ENCODE measurements at regions not wholly inside any gene's neighbourhood (a gene's known extent, or its start where the extent isn't known, plus 50 kb on each side); places are given as distances from the start of the nearest gene placed in this dataset.
A peak's percentile ranks its signal among the peaks of the same experiment; 100 is the strongest.
"Not testable (repeated sequence)": the region's sequence is repeated elsewhere in the genome, so short reads cannot be mapped to it uniquely, and the experiment has no call there.

GRCh38 chr3:166324401-166324800 lies 487.2 kb upstream of the BCHE start:
- DNase-seq (ENCODE audit: low spot score): no peak

- DNase-seq (ENCODE audit: low spot score): no peak
Observed at GRCh38 chr3:166322391-166322790, 485.2 kb upstream of the BCHE start.

DNA sequence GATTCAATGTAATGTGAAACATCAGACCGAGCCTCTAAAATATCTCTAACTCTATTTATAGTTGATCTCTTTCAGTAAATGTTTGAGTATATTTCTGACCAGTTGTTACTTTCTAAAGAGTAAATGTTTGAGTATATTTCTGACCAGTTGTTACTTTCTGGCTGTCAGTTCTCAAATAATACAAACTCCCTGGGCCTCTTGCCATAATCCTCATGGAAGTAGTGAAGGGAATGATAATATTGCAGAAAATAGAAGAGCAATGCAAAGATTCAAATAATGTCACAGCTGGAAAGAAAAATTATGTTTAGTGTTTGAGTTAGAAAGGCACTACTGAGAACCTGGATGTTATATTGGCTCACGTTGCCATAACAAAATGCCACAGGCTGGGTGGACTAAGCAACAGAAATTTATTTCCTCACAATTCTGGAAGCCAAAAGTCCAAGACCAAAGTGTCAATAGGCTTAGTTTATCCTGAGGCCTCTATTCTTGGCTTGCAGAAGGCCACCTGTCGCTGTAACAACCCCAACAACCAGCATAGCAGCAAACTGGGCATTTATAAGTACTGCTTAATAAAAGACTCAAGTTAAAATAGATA lies 470.6 kb upstream of the BCHE start:
- no peak for DNase-seq (ENCODE audit: low spot score)

DNA sequence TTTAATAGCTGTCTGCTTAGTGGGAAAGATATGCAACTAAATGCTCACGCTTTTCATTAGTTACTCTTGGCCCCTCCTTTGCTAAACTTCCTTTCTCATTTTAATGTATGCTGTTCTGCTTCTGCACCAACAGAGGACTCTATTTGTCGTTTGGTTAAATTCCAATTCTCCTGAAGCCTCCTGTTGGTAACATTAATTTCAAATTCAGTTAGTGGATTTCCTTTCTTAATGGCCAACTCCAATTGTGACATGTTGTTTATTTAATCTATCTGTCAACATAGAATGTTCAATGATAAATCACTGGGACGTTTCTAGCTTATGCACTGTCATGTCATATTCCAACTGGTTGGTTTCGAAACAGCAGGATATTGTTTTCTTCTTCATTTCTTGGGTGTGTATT lies 467.4 kb upstream of the BCHE start:
- DNase-seq (ENCODE audit: low spot score): peak; percentile 33

DNA sequence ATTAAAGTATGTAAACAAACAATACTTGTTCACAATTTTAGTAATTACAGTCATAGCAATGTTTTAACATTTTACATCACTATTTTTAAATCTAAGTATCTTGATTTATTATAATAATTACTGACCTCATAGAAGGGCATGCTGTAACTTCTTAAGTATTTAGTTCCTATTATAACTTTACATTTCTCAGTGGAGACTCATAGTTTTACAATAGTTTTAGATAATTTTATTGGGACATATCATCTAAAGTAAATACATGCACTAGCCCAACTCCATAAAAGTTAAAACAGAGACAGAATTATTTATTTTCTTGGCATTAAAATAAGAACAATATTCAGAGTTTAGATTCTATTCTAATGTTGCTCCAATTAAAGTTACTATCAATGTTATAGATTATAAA lies 466.5 kb upstream of the BCHE start:
- no peak for DNase-seq (ENCODE audit: low spot score)

DNA sequence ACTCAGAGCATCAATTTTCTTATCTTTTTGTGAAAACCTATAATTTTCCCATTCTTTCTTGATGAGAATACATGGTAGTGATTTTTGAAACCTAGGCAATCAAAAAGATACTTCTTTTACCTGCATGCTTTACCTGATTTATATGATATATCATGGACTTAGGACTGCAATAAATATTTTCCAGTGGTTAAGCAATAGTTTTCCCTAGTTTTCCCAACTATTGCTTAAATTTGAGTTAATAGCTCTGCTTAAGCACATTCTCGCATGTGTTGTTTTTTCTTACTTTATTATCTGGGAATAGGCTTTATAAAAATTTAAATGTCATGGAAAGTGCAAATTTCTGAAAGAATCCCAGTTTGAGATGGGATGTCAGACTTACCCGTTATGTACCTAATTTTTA lies 465.1 kb upstream of the BCHE start:
- no peak for DNase-seq (ENCODE audit: low spot score)

DNA sequence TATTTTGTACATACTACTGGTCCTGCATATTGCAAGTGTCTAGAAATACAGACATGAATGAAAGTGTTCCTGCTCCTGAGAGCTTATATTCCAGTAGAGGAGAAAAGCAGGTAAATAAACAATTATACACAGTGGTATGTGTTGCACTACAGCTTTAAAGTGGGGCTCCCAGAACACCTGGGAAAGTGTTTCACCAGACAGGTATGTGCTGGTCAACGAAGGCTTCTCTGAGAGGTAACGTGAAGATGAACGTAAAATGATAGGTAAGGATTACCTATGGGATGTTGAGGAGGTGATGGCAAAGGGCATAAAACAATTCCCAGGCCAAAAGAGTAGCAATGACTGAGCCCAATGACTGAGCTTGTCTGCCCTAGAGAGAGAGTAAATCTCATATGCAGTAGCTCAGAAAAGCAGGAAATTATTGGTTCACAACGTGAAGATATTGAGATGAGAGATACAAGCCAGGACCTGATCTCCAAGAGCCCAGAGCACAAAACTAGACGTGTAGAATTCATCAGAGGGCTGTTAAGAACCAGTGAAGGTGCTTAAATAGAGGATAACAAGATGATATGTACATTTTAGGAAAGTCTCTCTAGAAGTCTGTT lies 459.1 kb upstream of the BCHE start:
- DNase-seq (ENCODE audit: low spot score): no peak

DNA sequence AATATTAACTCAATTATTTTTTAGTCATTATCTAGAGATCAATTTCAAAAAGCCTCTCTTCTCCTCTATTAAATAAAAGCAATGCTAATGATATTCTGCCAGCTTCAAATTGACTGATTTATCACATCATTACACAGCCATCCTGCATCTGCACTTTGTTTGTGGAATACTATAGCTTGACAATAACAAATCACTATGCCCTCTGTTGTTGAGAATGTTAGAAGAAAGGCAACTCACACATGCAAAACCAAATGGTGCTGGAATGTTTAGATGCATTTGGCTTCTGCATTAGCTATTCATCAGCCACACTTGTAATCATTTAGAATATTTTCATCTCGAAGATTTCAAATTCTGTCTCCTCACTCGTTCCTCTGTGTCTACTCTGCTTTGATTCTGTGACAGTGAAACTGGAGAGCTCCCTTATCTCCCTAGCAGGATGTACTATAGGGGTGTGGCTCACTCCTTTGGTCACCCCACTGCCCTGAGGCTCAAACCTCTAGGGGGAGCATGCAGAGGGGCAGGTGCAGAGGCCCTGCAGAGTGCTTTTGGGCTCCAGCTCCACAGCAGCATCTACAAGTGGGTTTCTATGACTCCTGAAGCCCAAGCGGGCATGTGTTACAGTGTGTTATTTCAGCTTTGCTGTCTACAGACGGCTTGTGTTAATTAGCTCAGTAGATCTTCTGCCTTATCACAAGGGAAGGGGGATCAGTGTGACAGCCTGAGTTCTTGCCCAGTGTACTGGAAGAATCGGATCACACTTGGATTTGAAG lies 454.1 kb upstream of the BCHE start:
- no peak for DNase-seq (ENCODE audit: low spot score)

DNA sequence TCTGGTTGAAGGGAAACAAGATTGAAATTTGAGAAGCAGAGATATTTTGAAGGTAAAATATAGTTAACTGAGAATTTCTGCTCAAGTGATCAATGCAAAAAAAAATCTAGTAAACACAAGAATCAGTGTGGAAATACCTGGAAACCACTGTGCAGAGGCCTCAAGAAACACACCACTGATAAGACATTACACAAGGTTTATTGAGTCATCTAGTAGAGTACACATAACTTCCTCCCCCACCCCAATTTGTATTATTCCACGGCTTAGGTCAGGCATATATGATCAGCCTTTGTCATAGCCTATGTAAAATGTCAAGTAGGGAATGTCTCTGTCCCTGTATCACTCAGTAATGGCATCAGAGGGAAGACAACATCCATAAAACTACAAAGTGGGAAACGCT lies 447.8 kb upstream of the BCHE start:
- DNase-seq (ENCODE audit: low spot score): peak; percentile 17

DNA sequence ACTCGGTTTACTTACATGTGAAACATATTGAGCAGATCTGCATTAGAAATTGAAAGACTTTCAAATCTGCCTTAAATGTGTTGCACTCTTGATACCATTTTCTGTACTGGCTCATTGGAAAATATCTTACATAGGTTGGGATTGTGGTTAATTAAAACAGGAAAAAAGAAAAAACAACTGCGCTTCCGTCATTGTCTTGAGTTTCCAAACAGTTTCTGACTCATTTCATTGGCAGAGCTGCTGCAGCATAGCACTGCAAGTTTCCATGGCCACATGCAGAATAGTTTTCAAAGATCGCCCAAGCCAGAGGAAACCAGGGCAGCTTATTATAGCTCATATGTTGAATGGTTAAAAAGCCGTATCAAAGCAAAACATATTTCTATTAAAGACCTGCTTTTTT lies 446.6 kb upstream of the BCHE start:
- peak; percentile 86 for DNase-seq (ENCODE audit: low spot score)

GRCh38 chr3:166282931-166283330 lies 445.7 kb upstream of the BCHE start:
- DNase-seq (ENCODE audit: low spot score): no peak

DNA sequence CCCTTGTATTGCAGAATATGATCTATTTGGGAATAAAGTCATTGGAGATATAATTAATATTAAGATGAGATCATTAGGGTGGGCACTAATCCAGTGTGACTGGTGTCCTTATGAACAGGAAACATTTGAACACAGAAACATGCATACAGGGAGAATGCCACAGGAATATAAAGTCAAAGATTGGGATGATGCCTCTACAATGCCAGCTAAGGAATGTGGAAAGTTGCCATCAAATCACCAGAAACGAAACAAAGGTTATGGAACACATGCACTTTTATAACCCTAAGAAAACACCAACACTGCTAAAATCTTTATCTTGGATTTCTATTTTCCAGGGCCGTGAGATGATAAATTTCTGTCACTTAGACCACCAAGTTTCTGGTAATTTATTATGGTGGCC lies 442.4 kb upstream of the BCHE start:
- no peak for DNase-seq (ENCODE audit: low spot score)

DNA sequence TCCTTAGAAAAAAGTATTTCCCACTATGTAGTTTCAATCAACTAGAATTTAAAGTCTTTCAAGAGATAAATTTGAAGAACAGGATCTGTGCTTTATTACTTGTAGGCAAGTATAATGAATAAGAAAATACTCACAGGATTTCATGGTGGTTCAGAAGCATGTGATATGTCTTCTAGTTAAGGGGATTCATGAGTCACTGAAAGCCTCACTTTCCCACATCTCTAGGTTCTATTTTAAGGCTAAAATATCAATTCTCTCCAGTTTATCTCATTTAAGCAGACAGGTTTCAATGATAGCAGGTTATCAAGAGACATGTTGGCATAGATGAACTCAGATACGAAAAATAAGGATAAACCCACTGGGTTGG lies 437.8 kb upstream of the BCHE start:
- DNase-seq (ENCODE audit: low spot score): no peak

DNA sequence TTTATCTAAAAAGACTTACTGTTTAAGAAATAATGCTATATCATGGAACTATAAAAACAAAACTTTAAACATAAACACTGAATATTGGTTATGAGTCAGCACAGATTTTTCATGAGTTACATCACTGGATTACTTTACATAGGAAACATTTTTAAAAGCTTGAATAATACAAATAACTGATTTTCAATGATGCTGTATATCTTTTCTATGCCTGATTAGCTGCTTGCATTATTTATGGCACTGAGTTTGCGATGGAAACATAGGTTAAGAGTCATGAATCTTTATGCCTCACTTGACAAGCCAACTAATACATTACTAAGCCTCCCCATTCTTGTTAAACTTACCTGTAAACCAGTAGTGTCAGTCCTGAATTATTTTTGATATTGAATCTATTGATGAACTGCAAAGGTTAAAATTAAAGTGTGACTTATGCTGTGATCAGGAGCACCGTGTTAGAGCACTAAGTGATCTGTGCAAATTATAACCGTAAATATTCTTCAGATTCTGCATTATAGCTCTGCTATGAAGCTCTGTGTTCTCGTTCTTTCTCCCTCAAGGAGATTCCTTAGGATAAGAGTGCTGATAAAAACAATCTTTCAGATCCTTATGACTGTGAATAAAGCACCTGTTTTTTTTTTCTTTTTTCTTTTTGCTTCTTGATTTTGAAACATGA lies 437.3 kb upstream of the BCHE start:
- DNase-seq (ENCODE audit: low spot score): no peak

GRCh38 chr3:166270429-166270828 lies 433.2 kb upstream of the BCHE start:
- DNase-seq (ENCODE audit: low spot score): no peak

DNA sequence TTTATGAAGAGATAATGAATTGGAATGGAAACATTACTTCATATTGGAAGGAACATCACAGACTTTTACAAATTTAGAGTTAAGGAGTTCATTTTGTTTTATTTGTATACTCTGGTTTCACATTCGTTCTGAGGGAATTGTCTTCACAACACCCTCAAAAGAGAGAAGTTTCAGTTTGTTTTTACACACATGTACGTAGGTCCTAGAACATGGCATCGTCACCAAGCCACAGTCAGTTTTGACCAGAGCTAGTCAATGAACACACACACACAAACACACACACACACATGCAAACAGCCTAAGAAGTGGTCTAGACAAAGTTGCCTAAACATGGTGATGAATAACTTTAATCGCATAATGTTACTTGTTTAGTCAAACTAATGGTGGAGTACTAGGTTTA lies 427.9 kb upstream of the BCHE start:
- no peak for DNase-seq (ENCODE audit: low spot score)

- no peak for DNase-seq (ENCODE audit: low spot score)
Observed at GRCh38 chr3:166263460-166263859, 426.2 kb upstream of the BCHE start.

DNA sequence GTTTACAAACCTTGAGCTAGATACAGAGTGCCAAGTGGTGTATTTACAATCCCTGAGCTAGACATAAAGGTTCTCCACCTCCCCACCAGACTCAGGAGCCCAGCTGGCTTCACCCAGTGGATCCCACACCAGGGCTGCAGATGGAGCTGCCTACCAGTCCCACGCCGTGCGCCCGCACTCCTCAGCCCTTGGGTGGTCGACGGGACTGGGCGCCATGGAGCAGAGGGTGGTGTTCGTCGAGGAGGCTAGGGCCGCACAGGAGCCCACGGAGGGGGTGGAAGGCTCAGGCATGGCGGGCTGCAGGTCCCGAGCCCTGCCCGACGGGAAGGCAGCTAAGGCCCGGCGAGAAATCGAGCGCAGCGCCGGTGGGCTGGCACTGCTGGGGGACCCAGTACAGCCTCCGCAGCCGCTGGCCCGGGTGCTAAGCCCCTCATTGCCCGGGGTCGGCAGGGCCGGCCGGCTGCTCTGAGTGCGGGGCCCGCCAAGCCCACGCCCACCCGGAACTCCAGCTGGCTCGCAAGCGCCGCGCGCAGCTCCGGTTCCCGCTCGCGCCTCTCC lies 421.1 kb upstream of the BCHE start:
- not testable (repeated sequence) for DNase-seq (ENCODE audit: low spot score)

DNA sequence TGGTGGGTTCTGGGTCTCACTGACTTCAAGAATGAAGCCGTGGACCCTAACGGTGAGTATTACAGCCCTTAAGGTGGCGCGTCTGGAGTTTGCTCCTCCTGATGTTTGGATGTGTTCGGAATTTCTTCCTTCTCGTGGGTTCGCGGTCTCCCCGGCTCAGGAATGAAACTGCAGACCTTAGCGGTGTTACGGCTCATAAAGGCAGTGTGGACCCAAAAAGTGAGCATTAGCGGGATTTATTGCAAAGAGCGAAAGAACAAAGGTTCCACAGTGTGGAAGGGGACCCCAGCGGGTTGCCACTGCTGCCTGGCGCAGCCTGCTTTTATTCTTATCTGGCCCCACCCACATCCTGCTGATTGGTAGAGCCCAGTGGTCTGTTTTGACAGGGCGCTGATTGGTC lies 420.5 kb upstream of the BCHE start:
- no peak for DNase-seq (ENCODE audit: low spot score)

DNA sequence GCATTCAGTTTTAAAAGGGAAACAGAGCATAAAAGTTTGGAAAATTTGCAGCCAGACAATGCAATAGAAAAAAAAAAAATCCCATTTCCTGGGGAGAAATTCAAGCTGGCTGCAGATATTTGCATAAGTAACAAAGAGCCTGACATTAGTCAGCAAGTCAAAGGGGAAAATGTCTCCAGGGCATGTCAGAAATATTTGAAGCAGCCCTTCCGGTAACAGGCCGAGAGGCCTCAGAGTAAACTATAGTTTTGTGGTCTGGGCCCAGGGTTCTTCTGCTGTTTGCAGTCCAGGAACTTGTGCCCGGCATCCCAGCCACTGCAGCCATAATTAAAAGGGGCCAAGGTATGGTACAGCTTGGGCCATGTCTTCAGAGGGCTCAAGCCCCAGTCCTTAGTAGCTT lies 411.6 kb upstream of the BCHE start:
- no peak for DNase-seq (ENCODE audit: low spot score)

GRCh38 chr3:166243511-166243910 lies 406.3 kb upstream of the BCHE start:
- no peak for DNase-seq (ENCODE audit: low spot score)

GRCh38 chr3:166223120-166223519 lies 385.9 kb upstream of the BCHE start:
- no peak for DNase-seq (ENCODE audit: low spot score)

GRCh38 chr3:166211451-166211850 lies 374.2 kb upstream of the BCHE start:
- DNase-seq (ENCODE audit: low spot score): no peak
